ENCODE measurements at regions not wholly inside any gene's neighbourhood (a gene's known extent, or its start where the extent isn't known, plus 50 kb on each side); places are given as distances from the start of the nearest gene placed in this dataset.

DNA sequence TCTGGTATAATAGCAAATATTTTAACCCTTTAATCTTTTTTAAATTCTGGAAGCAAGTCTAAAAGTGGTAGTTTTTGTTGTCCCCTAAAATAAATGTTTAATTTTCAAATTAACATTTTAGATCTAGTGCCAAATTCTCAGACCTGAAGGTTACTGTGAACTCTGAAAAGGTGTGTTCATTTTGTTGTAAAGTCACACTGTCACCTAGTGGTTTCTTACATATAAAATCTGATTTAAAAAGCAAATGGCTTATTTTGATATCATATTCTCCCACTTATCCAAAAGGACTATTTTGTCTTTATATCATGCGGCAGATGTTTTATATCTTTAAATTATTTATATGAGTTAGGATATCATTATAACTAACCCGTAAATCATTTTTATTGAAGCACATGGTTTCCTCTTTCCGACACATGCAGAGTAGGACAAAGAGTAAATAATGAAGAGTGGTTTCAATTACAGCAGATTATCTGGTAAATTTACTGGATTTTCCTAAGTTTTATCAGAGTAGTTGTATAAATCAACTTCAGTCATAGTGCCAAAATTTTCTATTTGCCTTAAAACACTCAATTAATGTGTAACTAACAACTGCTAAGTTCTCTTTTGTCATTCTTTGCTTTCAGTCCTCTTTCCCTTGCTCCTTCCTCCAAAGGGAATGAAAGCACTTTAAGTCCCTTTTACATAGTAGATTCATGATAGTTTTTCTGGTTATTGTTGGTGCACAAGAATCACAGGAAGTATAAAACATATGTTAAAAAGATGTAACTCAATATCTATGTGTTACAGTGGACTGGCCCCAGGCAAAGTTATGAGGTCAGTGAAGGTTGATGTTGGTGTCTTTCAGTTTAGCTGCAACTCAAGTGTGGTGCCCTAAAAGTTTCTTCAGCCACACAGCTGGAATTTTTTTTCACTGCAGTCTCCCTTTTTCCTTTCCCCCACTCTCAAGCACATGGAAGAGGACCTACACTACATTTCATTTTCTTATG is 189.6 kb downstream of the COX7C start:
- H3K4me3 Mint-ChIP-seq: no peak overlapping the region
- ATAC-seq (replicated peaks) (no peak), DNase-seq (no peak)
- H3K4me1 Mint-ChIP-seq (ENCODE audit: low read depth in 2 of 2): no peaks in the 10 kb centered on the region
- no peaks in the 10 kb centered on the region for H3K36me3 Mint-ChIP-seq (ENCODE audit: insufficient read depth)
- H3K27me3 Mint-ChIP-seq: peaks cover 0 to 6% of the 10 kb centered on the region in 2 donors
- peaks cover 0 to 6% of the 10 kb centered on the region in 2 donors for H3K9me3 Mint-ChIP-seq
- no peak overlapping the region for H3K27ac Mint-ChIP-seq

DNA sequence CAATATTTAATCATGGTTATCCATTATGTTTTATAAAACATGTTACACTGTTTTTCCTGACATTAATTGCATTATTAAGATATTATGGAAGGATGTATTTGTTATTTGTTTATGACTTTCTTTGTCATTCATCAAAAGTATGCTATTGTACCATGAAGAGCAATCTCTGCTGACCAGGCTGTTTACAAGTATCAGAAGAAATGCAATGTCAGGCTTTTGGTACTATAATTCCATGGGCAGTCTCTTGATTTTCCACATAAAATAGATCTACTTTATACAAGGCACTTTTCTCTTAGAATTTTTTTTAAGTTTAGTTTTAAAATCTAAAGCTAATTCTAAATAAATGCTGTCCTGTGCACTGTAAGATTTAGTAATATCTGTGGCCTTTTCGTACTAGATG is 196.6 kb downstream of the COX7C start:
- H3K27me3 Mint-ChIP-seq: peaks cover 0 to 6% of the 10 kb centered on the region in 2 donors
- no peak overlapping the region for H3K4me3 Mint-ChIP-seq
- ATAC-seq (replicated peaks): no peak
- H3K4me1 Mint-ChIP-seq (ENCODE audit: low read depth in 2 of 2): no peaks in the 10 kb centered on the region
- no peak for DNase-seq
- no peak overlapping the region for H3K27ac Mint-ChIP-seq
- no peaks in the 10 kb centered on the region for H3K36me3 Mint-ChIP-seq (ENCODE audit: insufficient read depth)
- no peaks in the 10 kb centered on the region for H3K9me3 Mint-ChIP-seq

DNA sequence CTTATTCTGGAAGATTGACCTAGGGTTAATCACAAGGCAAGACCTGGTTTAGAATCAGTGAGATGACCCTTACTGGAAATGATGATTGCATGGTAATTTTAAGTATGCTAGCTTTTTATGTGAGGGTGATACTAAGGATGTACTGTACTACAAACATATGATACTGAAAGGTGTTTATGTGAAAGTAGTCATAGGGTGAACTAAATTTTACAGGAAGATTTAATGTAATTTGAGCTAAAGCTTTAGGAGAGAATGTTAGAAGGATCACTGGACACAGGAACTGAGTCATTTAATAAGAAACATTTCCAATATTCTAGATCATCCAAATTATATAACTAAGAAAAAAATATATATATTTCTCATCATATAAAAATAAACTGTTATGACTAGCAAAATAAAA is 197.2 kb downstream of the COX7C start:
- H3K27ac Mint-ChIP-seq: no peak overlapping the region
- DNase-seq (no peak), ATAC-seq (replicated peaks) (no peak)
- H3K9me3 Mint-ChIP-seq: no peaks in the 10 kb centered on the region
- H3K4me3 Mint-ChIP-seq: no peak overlapping the region
- H3K27me3 Mint-ChIP-seq: peaks cover 0 to 5% of the 10 kb centered on the region in 2 donors
- H3K4me1 Mint-ChIP-seq (ENCODE audit: low read depth in 2 of 2): no peaks in the 10 kb centered on the region
- no peaks in the 10 kb centered on the region for H3K36me3 Mint-ChIP-seq (ENCODE audit: insufficient read depth)

DNA sequence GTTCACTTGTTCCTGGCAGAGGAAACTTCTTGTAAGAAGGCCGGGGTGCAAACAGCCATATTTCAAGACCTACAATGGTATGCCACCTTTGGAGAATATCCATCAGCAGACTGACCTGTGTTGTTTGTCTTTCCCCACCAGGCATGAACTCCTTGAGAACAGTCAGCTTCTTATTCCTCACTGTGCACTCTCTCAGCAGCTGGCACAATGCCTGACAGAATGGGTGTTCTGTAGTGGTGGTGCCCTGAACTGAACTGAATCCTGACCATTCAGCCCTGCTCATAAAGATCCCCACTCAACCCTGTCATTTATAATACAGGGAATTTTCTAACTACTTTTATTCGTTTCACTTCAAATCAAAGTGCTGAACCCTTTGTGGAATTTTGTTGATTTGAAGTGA is 206.9 kb downstream of the COX7C start:
- no peaks in the 10 kb centered on the region for H3K4me1 Mint-ChIP-seq (ENCODE audit: low read depth in 2 of 2)
- no peaks in the 10 kb centered on the region for H3K27me3 Mint-ChIP-seq
- no peak overlapping the region for H3K4me3 Mint-ChIP-seq
- DNase-seq: no peak
- no peak for ATAC-seq (replicated peaks)
- H3K36me3 Mint-ChIP-seq (ENCODE audit: insufficient read depth): no peaks in the 10 kb centered on the region
- no peak overlapping the region for H3K27ac Mint-ChIP-seq
- H3K9me3 Mint-ChIP-seq: no peaks in the 10 kb centered on the region

DNA sequence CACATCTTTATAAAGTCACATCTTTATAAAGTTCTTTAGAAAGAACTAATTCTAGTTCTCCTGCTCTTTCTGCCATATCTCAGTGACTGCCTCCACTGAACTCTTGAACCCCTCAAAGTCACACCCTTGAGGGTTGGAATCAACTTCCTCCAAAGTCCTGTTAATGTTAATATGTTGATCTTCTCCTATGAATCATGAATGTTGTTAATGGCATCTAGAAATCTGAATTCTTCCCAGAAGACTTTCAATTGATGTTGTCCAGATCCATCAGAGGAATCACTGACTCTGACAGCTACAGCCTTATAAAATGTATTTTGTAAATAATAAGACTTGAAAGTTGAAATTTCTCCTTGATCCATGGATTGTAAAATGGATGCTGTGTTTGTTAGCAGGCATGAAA is 213.4 kb downstream of the COX7C start:
- Mint-ChIP-seq H3K4me3 (no peak overlapping the region), H3K36me3 (ENCODE audit: insufficient read depth) (no peaks in the 10 kb centered on the region), H3K9me3 (no peaks in the 10 kb centered on the region), H3K4me1 (ENCODE audit: low read depth in 2 of 2) (no peaks in the 10 kb centered on the region), H3K27me3 (no peaks in the 10 kb centered on the region), H3K27ac (no peak overlapping the region)
- no peak for DNase-seq
- no peak for ATAC-seq (replicated peaks)

DNA sequence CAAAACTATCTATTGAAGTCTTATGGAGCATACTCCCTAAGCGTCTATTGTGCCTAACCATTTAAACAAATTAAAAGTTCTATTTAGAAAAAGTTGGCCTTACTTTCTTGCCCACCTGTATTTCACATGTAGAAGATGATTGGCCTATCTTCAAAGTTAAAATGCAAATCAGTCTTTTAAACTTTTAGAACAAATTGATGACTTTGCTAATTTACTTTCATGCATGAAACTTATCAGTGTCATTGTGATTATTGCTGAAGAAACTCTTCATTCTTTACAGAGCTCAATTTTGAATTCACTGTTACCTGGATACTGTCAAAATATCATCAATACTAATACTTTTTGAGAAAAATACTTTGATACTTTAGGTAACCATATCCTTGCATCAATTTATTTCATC is 216.1 kb downstream of the COX7C start:
- H3K27ac Mint-ChIP-seq: no peak overlapping the region
- H3K9me3 Mint-ChIP-seq: no peaks in the 10 kb centered on the region
- H3K27me3 Mint-ChIP-seq: no peaks in the 10 kb centered on the region
- no peak overlapping the region for H3K4me3 Mint-ChIP-seq
- DNase-seq (no peak), ATAC-seq (replicated peaks) (no peak)
- H3K4me1 Mint-ChIP-seq (ENCODE audit: low read depth in 2 of 2): no peaks in the 10 kb centered on the region
- no peaks in the 10 kb centered on the region for H3K36me3 Mint-ChIP-seq (ENCODE audit: insufficient read depth)

DNA sequence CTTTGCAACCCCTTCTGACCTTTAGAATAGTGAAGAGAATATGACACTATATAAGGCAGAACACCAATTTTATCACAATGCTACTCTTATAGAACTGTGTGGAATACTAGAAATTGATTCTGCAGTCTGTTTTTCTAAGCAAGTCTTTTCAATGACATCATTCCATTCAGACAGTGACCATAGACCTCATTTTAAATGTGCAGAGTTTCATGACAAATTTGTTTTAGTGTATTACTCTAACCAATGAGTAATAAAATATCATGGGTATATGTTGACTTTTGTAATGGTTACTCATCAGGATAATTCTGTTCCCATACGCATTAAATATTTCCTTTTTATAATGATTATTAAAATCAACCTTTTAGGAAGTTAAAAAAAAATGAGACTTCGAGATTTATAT is 219.9 kb downstream of the COX7C start:
- DNase-seq: no peak
- H3K4me1 Mint-ChIP-seq (ENCODE audit: low read depth in 2 of 2): no peaks in the 10 kb centered on the region
- no peaks in the 10 kb centered on the region for H3K27me3 Mint-ChIP-seq
- H3K9me3 Mint-ChIP-seq: no peaks in the 10 kb centered on the region
- no peak overlapping the region for H3K27ac Mint-ChIP-seq
- no peak for ATAC-seq (replicated peaks)
- no peak overlapping the region for H3K4me3 Mint-ChIP-seq
- H3K36me3 Mint-ChIP-seq (ENCODE audit: insufficient read depth): no peaks in the 10 kb centered on the region

DNA sequence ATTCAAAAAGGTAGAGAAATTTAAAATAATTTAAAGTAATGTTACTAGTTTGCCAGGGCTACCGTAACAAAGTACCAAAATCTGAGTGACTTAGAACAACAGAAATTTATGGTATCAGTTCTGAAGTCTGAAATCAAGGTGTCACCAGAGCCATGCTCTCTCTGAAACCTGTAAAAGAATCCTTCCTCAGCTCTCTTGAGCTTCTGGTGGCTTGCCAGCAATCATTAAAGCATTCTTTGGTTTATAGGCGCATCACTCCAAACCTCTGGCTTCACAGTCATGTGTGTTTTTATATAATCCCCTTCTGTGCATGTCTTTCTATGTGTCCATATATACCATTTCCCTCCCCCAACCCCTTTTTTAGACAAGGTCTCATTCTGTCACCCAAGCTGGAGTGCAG is 220.3 kb downstream of the COX7C start:
- Mint-ChIP-seq H3K4me1 (ENCODE audit: low read depth in 2 of 2) (no peaks in the 10 kb centered on the region), H3K4me3 (no peak overlapping the region), H3K27me3 (no peaks in the 10 kb centered on the region), H3K36me3 (ENCODE audit: insufficient read depth) (no peaks in the 10 kb centered on the region), H3K9me3 (no peaks in the 10 kb centered on the region), H3K27ac (no peak overlapping the region)
- ATAC-seq (replicated peaks): no peak
- DNase-seq: no peak

DNA sequence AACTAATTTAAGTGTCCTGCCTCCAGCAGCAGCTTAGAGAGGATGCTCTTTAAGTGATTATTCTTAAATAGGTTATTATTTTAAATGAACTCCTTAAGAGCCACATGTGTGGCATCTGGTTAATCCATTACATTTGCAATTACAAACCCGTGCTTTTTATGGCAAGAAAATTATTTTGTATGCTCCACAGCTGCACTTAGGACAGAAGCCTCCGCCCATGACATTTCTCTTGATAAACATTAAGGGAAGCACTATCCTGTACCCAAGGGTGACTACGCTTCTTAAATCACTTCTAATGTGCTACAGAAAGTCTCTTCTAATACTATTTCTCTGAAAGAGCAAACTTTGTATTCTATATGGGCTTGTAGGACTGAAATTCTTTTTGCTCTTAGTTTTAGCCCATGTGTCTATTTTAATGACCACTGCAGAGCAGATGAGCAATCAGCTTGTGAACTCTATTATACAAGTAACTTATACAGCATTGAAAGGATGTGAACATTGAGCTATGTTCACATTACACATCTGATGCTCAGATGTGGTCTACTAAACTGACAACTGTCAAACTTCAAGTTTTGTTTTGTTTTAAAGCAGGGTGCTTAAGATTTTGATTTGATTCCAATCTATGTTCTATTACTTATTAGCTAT is 223.4 kb downstream of the COX7C start:
- DNase-seq: no peak

DNA sequence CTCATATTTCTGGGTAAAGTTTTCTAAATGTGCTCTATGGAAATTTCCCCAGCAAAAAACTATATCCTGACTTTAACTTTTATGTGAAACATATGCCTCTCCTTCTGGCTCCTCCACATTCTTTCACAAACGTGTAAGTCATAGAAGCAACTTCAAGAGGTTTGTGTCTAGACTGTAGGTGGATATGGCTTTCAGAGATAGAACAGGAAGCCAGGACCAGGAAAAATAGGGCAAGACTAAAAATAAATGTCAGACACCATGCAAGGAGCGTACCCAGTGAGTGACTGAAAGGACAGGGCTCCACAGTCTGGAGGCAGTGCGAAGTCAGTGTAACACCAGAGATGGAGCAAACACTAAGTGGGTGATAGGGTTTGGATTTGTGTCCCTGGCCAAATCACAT is 240.7 kb downstream of the COX7C start:
- Mint-ChIP-seq H3K4me1 (ENCODE audit: low read depth in 2 of 2) (no peaks in the 10 kb centered on the region), H3K27ac (no peak overlapping the region), H3K36me3 (ENCODE audit: insufficient read depth) (no peaks in the 10 kb centered on the region), H3K4me3 (no peak overlapping the region), H3K9me3 (no peaks in the 10 kb centered on the region), H3K27me3 (peaks cover 22 to 26% of the 10 kb centered on the region in 2 donors)
- ATAC-seq (replicated peaks) (no peak), DNase-seq (no peak)

More for the DNA sequence above, 223.4 kb downstream of the COX7C start:
- no peak overlapping the region for H3K4me3 Mint-ChIP-seq
- no peaks in the 10 kb centered on the region for H3K36me3 Mint-ChIP-seq (ENCODE audit: insufficient read depth)
- no peak for ATAC-seq (replicated peaks)
- no peaks in the 10 kb centered on the region for H3K4me1 Mint-ChIP-seq (ENCODE audit: low read depth in 2 of 2)
- H3K27ac Mint-ChIP-seq: no peak overlapping the region
- H3K27me3 Mint-ChIP-seq: no peaks in the 10 kb centered on the region
- H3K9me3 Mint-ChIP-seq: no peaks in the 10 kb centered on the region

DNA sequence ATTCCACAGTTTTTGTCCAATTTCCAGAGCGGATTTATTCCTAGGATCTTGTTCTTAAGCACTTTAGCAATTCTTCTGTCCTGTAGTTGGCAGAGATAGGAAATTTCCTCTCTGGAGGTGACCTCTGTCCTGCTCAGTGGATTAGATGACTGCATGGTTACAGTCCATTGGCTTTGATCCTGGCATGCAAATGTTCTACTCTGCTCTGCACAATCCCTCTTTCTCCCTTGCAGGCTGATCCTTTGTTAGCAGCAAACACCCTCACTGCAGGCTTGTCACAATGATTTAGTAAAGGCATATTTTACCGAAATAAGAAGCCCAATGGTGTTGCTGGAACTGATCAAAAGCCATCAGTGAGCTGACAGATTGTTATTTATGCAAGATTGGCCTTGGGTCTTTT is 243.8 kb downstream of the COX7C start:
- Mint-ChIP-seq H3K36me3 (ENCODE audit: insufficient read depth) (no peaks in the 10 kb centered on the region), H3K27ac (no peak overlapping the region), H3K4me1 (ENCODE audit: low read depth in 2 of 2) (no peaks in the 10 kb centered on the region), H3K9me3 (no peaks in the 10 kb centered on the region), H3K27me3 (peaks cover 10 to 25% of the 10 kb centered on the region in 2 donors), H3K4me3 (no peak overlapping the region)
- no peak for DNase-seq
- ATAC-seq (replicated peaks): no peak

DNA sequence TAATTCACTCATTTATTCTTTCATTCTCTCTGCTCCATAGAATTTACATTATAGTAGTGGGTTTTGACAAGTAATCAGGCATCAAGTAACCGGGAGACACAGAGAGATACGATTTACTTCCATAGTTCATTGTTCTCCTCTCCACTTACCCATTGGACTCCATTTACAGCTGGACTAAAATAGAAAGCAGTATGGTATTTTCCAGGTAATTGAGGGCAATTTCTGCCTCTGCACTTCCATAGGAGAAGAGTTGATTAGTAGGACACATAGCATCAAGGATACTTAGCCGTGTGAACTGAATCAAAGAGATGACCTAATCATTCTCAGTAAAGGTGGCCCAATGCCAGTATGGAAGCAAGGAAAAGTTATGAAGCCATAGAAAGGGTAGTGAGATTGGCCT is 244.4 kb downstream of the COX7C start:
- Mint-ChIP-seq H3K4me3 (no peak overlapping the region), H3K27ac (no peak overlapping the region), H3K4me1 (ENCODE audit: low read depth in 2 of 2) (no peaks in the 10 kb centered on the region), H3K27me3 (peaks cover 10 to 25% of the 10 kb centered on the region in 2 donors), H3K9me3 (no peaks in the 10 kb centered on the region), H3K36me3 (ENCODE audit: insufficient read depth) (no peaks in the 10 kb centered on the region)
- DNase-seq (no peak), ATAC-seq (replicated peaks) (no peak)

DNA sequence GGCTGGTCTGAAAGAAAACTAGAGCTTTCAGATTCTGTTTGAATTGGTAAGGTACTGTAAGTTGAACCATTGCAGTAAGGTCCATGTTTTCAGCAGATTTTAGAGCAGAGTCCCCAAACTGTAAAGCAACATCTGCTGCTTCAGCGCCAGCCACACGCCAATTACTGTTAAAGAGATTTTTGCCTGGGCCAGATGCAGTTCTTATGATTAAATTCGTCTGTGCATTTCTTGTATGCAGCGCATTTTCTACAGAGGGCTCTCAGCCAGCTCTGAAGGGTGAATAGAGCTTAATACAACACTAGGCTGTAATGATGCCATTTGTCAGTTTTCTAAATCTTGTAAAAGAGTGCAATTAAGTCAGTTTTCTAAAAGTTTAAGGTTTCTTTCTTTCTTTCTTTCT is 246.3 kb downstream of the COX7C start:
- ATAC-seq (replicated peaks) (no peak), DNase-seq (no peak)
- H3K27ac Mint-ChIP-seq: no peak overlapping the region
- H3K4me3 Mint-ChIP-seq: no peak overlapping the region
- no peaks in the 10 kb centered on the region for H3K36me3 Mint-ChIP-seq (ENCODE audit: insufficient read depth)
- peaks cover 15 to 19% of the 10 kb centered on the region in 2 donors for H3K27me3 Mint-ChIP-seq
- H3K4me1 Mint-ChIP-seq (ENCODE audit: low read depth in 2 of 2): no peaks in the 10 kb centered on the region
- H3K9me3 Mint-ChIP-seq: no peaks in the 10 kb centered on the region

DNA sequence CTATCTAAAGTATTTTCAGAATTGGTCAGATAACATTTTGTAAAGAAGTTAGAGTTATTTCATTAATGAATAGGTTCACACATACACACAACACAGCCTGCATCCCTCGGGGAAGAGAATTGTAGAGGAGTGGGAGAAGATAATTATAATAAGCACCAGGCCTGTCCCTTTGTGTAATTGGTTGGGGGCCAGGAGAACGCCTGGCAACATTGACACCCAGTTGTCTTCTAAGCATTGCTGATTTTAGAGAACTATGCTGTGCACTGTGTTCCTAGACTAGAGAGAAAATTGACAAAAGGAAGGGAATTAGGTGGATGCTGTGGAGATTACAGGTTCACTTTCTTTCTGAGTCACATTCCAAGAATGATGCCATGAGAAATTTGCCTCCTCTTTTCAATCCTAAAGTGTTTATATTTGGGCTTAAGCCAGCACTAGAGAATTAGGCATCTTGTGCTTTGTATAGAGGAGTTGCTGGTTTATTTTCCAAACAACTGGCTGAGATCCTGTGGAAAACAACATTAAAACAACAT is 247.6 kb downstream of the COX7C start:
- no peak overlapping the region for H3K27ac Mint-ChIP-seq
- no peak for DNase-seq
- H3K4me1 Mint-ChIP-seq (ENCODE audit: low read depth in 2 of 2): no peaks in the 10 kb centered on the region
- H3K9me3 Mint-ChIP-seq: no peaks in the 10 kb centered on the region
- ATAC-seq (replicated peaks): no peak
- no peaks in the 10 kb centered on the region for H3K36me3 Mint-ChIP-seq (ENCODE audit: insufficient read depth)
- no peak overlapping the region for H3K4me3 Mint-ChIP-seq
- peaks cover 18 to 24% of the 10 kb centered on the region in 2 donors for H3K27me3 Mint-ChIP-seq
